Smooth muscle cell (in vitro differentiated cells): ENCODE measurements at regions not wholly inside any gene's neighbourhood (a gene's known extent, or its start where the extent isn't known, plus 50 kb on each side); places are given as distances from the start of the nearest gene placed in this dataset.

Experiments used
- DNase-seq: peaks from one replicate; lab custom pipeline; 2025; ENCODE audit not compliant: unreplicated experiment; lab: John Stamatoyannopoulos, UW
- H2AFZ ChIP-seq: fragments of 200-600 bp; sonication (generic); 2 replicates; pipeline ENCODE4 v1.6.0; 2016; ENCODE audit warnings: antibody characterized with exemption, low read depth, mild to moderate bottlenecking
- H3F3A ChIP-seq: fragments of 200-600 bp; sonication (generic); 2 replicates; pipeline ENCODE4 v1.6.0; 2017; ENCODE audit warnings: antibody characterized with exemption, low read depth
- H3K27ac ChIP-seq: fragments of 200-600 bp; sonication (generic); 2 replicates; pipeline ENCODE4 v1.5.1; 2016; ENCODE audit warnings: low read depth, mild to moderate bottlenecking
- H3K27me3 ChIP-seq: fragments of 200-600 bp; sonication (generic); 2 replicates; pipeline ENCODE4 v1.6.1; 2016; ENCODE audit warnings: low read depth, mild to moderate bottlenecking
- H3K36me3 ChIP-seq: fragments of 200-600 bp; sonication (generic); 2 replicates; pipeline ENCODE4 v1.5.1; 2016; ENCODE audit warnings: low read depth
- H3K4me1 ChIP-seq: fragments of 200-600 bp; sonication (generic); 2 replicates; pipeline ENCODE4 v1.5.1; 2016; ENCODE audit warnings: low read depth
- H3K4me2 ChIP-seq: fragments of 200-600 bp; sonication (generic); 2 replicates; pipeline ENCODE4 v1.6.0; 2016; ENCODE audit warnings: mild to moderate bottlenecking
- H3K4me3 ChIP-seq: fragments of 200-600 bp; sonication (generic); 2 replicates; pipeline ENCODE4 v1.5.1; 2016; ENCODE audit warnings: mild to moderate bottlenecking
- H3K79me2 ChIP-seq: fragments of 200-600 bp; sonication (generic); 2 replicates; pipeline ENCODE4 v1.6.0; 2016; ENCODE audit warnings: low read depth, mild to moderate bottlenecking
- H3K9ac ChIP-seq: fragments of 200-600 bp; sonication (generic); 2 replicates; pipeline ENCODE4 v1.6.0; 2016; ENCODE audit warnings: low read depth
- H3K9me3 ChIP-seq: fragments of 200-600 bp; sonication (generic); replicated peaks from 2 replicates; pipeline ENCODE4 v1.5.1; 2016; ENCODE audit warnings: low read depth
- H4K20me1 ChIP-seq: fragments of 200-600 bp; sonication (generic); 2 replicates; pipeline ENCODE4 v1.6.0; 2016; ENCODE audit warnings: low read depth
- CTCF ChIP-seq: fragments of 200-600 bp; sonication (generic); IDR thresholded peaks from 2 replicates; pipeline ENCODE4 v1.5.1; 2017; ENCODE audit warnings: borderline replicate concordance, mild to moderate bottlenecking, antibody characterized with exemption; ENCODE audit not compliant: insufficient read depth, poor library complexity, severe bottlenecking
- WGBS: methylation state at CpG from one replicate; pipeline ENCODE4 v1.1.7; 2016; ENCODE audit warnings: low lambda C conversion rate; 5-methylcytosine and 5-hydroxymethylcytosine counted together

GRCh38 chr16:82236875-82237274 lies 66.9 kb upstream of the MPHOSPH6 start:
- TF ChIP-seq CTCF, result no peak
- no peak for DNase-seq
- no peak overlapping the region for H3K9ac ChIP-seq
- WGBS, result 92% methylated on average over 5 of the region's 5 CpGs
- H3K9me3 ChIP-seq, result no peaks in the 10 kb centered on the region
- peaks cover 39% of the 10 kb centered on the region for H3K27me3 ChIP-seq
- no peaks in the 10 kb centered on the region for H3F3A ChIP-seq
- no peak overlapping the region for H3K4me2 ChIP-seq
- H2AFZ ChIP-seq, result no peak overlapping the region
- H3K27ac ChIP-seq, result no peak overlapping the region
- no peaks in the 10 kb centered on the region for H3K4me1 ChIP-seq
- no peaks in the 10 kb centered on the region for H3K36me3 ChIP-seq
- H3K79me2 ChIP-seq, result no peaks in the 10 kb centered on the region
- no peak overlapping the region for H3K4me3 ChIP-seq
- H4K20me1 ChIP-seq, result no peaks in the 10 kb centered on the region

- Histone ChIP-seq H3K27me3 (peaks cover 41% of the 10 kb centered on the region), H3F3A (no peaks in the 10 kb centered on the region), H3K4me2 (no peak overlapping the region), H3K79me2 (no peaks in the 10 kb centered on the region), H4K20me1 (no peaks in the 10 kb centered on the region), H3K9me3 (no peaks in the 10 kb centered on the region), H3K4me3 (no peak overlapping the region), H3K9ac (no peak overlapping the region), H2AFZ (no peak overlapping the region), H3K27ac (no peak overlapping the region), H3K4me1 (no peaks in the 10 kb centered on the region), H3K36me3 (no peaks in the 10 kb centered on the region)
- no peak for TF ChIP-seq CTCF
- 77% methylated on average over 1 of the region's 1 CpG for WGBS
- DNase-seq, result no peak
Measured at GRCh38 chr16:82236415-82236814, 66.4 kb upstream of the MPHOSPH6 start.

DNA sequence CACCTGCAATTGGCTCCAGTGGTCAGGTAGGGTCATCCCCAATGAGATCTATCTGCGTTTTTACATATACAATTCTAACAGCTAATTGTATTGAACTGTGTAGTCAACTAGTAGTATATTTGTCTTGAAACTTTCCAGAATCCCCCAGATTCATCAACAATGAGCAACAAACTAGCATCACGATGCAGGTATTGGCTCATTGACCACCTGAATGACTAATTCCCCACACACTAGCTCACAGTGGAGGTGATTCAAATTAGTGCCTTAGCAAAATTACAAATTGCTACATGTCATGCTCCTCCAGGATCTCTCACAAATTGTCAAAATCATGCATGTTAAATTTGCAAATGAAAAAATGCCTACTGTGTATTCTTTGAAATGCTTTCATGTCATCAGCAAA lies 62.8 kb upstream of the MPHOSPH6 start:
- H3K4me2 ChIP-seq, result no peak overlapping the region
- TF ChIP-seq CTCF, result no peak
- no peak for DNase-seq
- no peak overlapping the region for H3K4me3 ChIP-seq
- H3K9me3 ChIP-seq, result no peaks in the 10 kb centered on the region
- peaks cover 38% of the 10 kb centered on the region for H3K27me3 ChIP-seq
- 92% methylated on average over 2 of the region's 2 CpGs for WGBS
- no peaks in the 10 kb centered on the region for H3F3A ChIP-seq
- no peaks in the 10 kb centered on the region for H3K36me3 ChIP-seq
- no peak overlapping the region for H2AFZ ChIP-seq
- no peaks in the 10 kb centered on the region for H3K79me2 ChIP-seq
- no peaks in the 10 kb centered on the region for H4K20me1 ChIP-seq
- H3K4me1 ChIP-seq, result no peaks in the 10 kb centered on the region
- H3K9ac ChIP-seq, result no peak overlapping the region
- no peak overlapping the region for H3K27ac ChIP-seq

GRCh38 chr16:82231008-82231787 lies 61.2 kb upstream of the MPHOSPH6 start:
- 87% methylated on average over 6 of the region's 6 CpGs for WGBS
- no peak for TF ChIP-seq CTCF
- H3K4me2 ChIP-seq, result no peak overlapping the region

More at GRCh38 chr16:82231008-82231787, 61.2 kb upstream of the MPHOSPH6 start:
- no peaks in the 10 kb centered on the region for H3K79me2 ChIP-seq
- peaks cover 29% of the 10 kb centered on the region for H3K27me3 ChIP-seq
- DNase-seq, result no peak
- H2AFZ ChIP-seq, result no peak overlapping the region
- no peaks in the 10 kb centered on the region for H3K4me1 ChIP-seq
- no peak overlapping the region for H3K4me3 ChIP-seq
- no peaks in the 10 kb centered on the region for H3K9me3 ChIP-seq
- H3F3A ChIP-seq, result no peaks in the 10 kb centered on the region
- H3K27ac ChIP-seq, result no peak overlapping the region
- H3K36me3 ChIP-seq, result no peaks in the 10 kb centered on the region
- no peaks in the 10 kb centered on the region for H4K20me1 ChIP-seq
- H3K9ac ChIP-seq, result no peak overlapping the region
